ENCODE measurements at regions not wholly inside any gene's neighbourhood (a gene's known extent, or its start where the extent isn't known, plus 50 kb on each side); places are given as distances from the start of the nearest gene placed in this dataset.
"Not testable (repeated sequence)": the region's sequence is repeated elsewhere in the genome, so short reads cannot be mapped to it uniquely, and the experiment has no call there.

DNA sequence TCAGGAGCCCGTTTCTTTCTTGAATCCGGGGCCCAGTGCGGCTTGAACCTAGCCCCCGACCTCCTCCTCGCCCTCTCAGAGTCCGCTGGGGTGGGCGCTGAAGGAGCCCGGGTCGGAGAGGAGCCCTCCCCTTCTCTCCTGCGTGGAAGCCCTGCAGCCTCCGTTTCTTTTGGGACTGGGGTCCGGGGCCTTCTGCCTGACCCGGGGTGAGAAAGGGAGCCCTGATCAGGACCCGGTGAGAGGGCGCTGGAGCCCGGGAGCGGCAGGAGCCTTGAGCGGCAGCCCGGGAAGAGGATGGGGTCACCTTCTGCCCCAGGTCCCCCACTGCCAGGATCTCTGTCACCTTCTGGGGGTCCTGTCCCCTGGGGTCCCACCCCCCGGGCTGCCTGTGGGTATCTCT is 162.3 kb downstream of the ZNF33B start:
- POLR2A ChIA-PET, result no interaction called here
- Mint-ChIP-seq H3K4me1 (peaks cover 2 to 6% (median 3%) of the 10 kb centered on the region in 4 donors), H3K4me3 (peak overlapping the region in 2 of 10 donors; percentile 30 to 46), H3K27ac (no peak overlapping the region), H3K27me3 (peaks cover 27 to 76% (median 31%) of the 10 kb centered on the region in 5 donors), H3K36me3 (peaks cover 2 to 10% (median 3%) of the 10 kb centered on the region in 3 donors), H3K9me3 (peaks cover 0 to 10% (median 3%) of the 10 kb centered on the region in 9 donors)
- ATAC-seq (no peak), DNase-seq (no peak)

DNA sequence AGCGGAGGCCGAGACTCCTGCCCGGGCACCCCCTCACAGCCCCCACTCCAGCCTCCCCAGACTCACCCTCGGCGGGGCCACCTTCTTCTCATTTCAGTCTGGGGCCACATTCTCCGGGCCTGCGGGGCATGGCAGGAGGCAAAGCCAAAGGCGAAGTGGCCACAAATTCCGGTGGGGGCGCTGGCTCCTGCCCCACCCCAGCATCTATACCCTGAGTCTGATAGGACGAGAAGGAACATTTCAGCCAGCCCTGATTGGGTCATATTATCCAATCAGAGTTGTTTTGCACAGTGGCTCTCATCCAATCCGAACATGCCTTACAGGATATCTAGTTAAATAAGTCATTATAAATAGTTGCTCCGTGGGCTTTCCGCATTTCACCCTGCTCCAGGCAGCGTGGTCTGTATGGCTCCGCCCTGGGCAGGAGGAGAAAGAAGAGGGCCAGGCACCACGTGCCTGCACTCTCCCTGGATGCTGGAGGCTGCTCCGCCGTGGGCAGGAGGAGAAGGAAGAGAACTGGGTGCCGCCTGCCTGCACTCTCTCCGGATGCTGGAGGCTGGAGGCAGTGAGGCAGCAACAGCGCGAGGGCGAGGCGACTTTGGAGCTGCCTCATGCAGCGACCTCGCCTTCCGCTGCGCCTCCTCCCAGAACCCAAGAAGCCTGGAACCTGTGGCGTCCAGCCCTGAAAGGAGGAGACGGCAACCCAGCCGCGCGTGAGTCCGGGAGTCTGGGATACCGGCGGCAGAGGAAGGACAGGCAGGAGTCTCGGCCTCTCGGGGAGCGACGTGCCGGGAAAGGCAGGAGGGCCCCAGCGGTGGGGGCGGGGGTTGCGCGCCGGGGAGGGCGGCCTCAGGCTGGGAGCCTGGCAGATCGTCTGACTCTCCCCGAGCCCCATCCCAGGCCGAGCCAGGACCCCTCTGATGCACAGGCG is 162.9 kb downstream of the ZNF33B start:
- Mint-ChIP-seq H3K27me3 (peaks cover 27 to 82% (median 31%) of the 10 kb centered on the region in 5 donors), H3K9me3 (peaks cover 0 to 11% (median 3%) of the 10 kb centered on the region in 9 donors), H3K36me3 (peaks cover 2 to 10% (median 3%) of the 10 kb centered on the region in 3 donors), H3K27ac (no peak overlapping the region), H3K4me3 (peak overlapping the region in 6 of 10 donors; percentile 23 to 63 (median 53)), H3K4me1 (peaks cover 2 to 6% (median 3%) of the 10 kb centered on the region in 4 donors)
- DNase-seq (no peak), ATAC-seq (no peak)
- POLR2A ChIA-PET, result no interaction called here

DNA sequence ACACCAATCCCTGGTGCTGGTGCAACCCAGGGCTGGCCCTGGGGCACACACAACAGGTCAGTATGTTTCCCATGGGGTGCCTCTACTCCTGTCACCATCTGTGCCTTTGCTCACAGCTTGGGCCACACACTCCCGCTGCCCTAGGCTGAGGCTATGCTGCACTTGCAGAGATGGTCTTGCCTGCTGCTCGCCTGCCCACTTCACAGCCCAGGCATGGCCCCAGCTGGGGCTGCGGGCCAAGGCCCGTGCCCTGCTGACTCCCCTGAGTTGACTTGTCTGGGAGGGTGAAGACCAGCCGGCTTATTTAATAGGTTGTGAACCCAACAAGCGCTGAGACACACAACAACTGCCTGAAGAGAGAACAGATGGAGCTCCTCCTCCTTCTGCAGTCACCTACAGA is 184.1 kb downstream of the ZNF33B start:
- H3K4me3 Mint-ChIP-seq, result no peak overlapping the region
- DNase-seq, result no peak
- POLR2A ChIA-PET, result no interaction called here
- H3K4me1 Mint-ChIP-seq, result no peaks in the 10 kb centered on the region
- no peak for ATAC-seq
- H3K27me3 Mint-ChIP-seq, result peaks cover 2 to 19% (median 4%) of the 10 kb centered on the region in 5 donors
- H3K9me3 Mint-ChIP-seq, result peaks cover 0 to 39% (median 14%) of the 10 kb centered on the region in 9 donors
- peaks cover 0 to 15% (median 4%) of the 10 kb centered on the region in 3 donors for H3K36me3 Mint-ChIP-seq
- no peak overlapping the region for H3K27ac Mint-ChIP-seq

DNA sequence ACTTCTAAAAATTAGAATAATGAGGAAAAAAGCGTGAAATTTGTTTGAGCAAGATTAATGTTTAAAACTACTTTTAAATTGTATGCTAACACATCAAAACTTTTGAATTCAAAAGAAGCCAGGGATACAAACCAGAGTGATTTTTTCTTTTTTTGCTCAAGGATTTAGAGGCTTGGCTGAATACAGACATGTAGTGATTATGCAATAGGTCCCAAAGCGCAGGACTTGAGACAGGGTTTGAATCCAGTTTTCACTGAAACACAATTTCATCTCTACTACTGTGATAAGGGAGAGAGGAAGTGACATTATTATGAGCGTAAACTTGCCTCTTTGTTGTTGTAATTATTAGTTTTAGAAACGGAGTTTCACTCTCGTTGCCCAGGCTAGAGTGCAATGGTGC is 207.3 kb downstream of the ZNF33B start:
- Mint-ChIP-seq H3K4me3 (no peak overlapping the region), H3K27me3 (peaks cover 2 to 17% (median 11%) of the 10 kb centered on the region in 5 donors), H3K9me3 (peaks cover 0 to 14% (median 3%) of the 10 kb centered on the region in 9 donors), H3K36me3 (peaks cover 0 to 8% (median 0%) of the 10 kb centered on the region in 3 donors), H3K27ac (no peak overlapping the region), H3K4me1 (no peaks in the 10 kb centered on the region)
- POLR2A ChIA-PET, result no interaction called here
- ATAC-seq (no peak), DNase-seq (no peak)

DNA sequence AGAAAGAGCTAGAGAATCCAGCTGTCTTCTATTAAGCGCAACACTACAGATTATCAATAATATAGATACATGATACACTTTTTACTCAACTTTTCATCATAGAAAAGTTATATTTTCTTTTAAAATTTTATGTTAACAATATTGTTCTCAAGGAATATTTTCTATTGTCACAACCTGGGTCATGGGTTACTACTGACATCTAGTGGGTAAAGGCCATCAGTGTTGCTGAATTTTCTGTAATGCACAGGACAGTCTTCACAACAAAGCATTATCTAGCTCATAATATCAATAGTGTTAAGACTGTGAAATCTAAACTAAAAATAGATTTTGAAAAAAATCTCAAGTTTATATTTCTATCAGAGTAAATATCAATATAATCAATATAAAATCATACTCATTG is 209.8 kb downstream of the ZNF33B start:
- H3K27me3 Mint-ChIP-seq, result peaks cover 0 to 12% (median 7%) of the 10 kb centered on the region in 5 donors

DNA sequence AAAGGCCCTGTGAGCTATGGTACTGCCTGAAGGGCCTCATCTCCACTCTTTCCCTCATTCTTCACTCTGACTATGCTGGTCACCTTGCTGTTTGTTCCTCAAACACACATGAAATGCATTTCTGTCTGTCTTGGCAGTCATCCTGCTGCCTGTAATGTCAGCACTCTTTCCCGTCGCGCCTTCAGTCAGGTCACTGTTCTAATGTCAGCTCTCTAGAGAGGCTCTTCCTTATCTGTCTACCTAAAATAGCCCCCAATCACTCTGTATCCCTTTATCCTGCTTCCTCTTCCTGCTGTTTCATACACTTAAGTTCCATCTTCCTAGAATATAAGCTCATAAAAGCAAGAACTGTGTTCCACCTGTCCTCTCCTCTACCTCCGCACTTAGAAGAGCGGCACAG is 215.5 kb downstream of the ZNF33B start:
- Mint-ChIP-seq H3K4me3 (no peak overlapping the region), H3K9me3 (peaks cover 0 to 6% (median 0%) of the 10 kb centered on the region in 9 donors), H3K27me3 (peaks cover 3 to 30% (median 17%) of the 10 kb centered on the region in 5 donors), H3K4me1 (no peaks in the 10 kb centered on the region), H3K27ac (no peak overlapping the region), H3K36me3 (no peaks in the 10 kb centered on the region)
- POLR2A ChIA-PET, result no interaction called here
- no peak for DNase-seq
- no peak for ATAC-seq

More for the DNA sequence above, 209.8 kb downstream of the ZNF33B start:
- Mint-ChIP-seq H3K36me3 (peaks cover 0 to 4% (median 0%) of the 10 kb centered on the region in 3 donors), H3K9me3 (peaks cover 0 to 5% (median 0%) of the 10 kb centered on the region in 9 donors), H3K27ac (no peak overlapping the region), H3K4me1 (no peaks in the 10 kb centered on the region), H3K4me3 (no peak overlapping the region)
- POLR2A ChIA-PET, result no interaction called here
- DNase-seq (no peak), ATAC-seq (no peak)

DNA sequence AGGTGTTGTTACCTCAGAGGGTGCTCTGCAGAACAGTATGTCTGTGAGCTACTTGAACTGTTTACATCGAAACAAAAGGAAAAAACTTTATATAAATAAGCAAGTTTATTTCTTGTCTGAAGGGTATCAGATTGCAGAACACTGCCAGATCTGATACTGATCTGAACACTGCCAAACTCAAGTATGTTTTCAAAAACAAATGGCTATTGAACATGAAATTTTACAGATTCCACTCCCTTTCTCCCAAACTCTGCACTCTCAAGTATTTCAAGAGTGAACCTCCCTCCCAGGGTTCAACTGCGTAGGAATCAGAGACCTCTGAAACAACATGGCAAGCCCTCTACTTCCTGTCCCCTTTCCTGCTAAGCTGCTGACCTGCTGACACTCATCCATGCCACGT is 216.6 kb downstream of the ZNF33B start:
- no peak overlapping the region for H3K27ac Mint-ChIP-seq
- POLR2A ChIA-PET, result no interaction called here

DNA sequence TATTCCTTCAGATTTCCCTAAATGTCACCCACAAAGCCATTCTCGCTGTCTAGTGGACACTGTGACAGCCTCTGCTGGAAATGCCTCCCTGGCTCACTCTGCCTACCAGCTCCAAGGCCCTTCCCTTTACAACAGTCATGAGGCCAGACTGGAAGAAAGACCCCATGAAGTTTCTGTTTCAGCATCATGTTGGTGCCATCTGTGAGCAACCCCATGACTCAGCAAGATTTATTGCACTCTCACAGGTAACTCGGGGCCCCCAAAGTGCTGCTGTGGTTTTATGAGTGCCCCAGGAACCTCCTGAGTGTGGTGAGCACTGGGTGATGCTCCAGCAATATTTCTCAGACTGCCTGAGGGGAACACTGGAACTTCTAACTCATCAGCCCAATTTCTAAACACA is 218.6 kb downstream of the ZNF33B start:
- H3K9me3 Mint-ChIP-seq, result peaks cover 0 to 6% (median 0%) of the 10 kb centered on the region in 9 donors

More for the DNA sequence above, 216.6 kb downstream of the ZNF33B start:
- ATAC-seq (no peak), DNase-seq (no peak)
- Mint-ChIP-seq H3K36me3 (no peaks in the 10 kb centered on the region), H3K27me3 (peaks cover 3 to 30% (median 17%) of the 10 kb centered on the region in 5 donors), H3K4me1 (no peaks in the 10 kb centered on the region), H3K9me3 (peaks cover 0 to 6% (median 0%) of the 10 kb centered on the region in 9 donors), H3K4me3 (no peak overlapping the region)

DNA sequence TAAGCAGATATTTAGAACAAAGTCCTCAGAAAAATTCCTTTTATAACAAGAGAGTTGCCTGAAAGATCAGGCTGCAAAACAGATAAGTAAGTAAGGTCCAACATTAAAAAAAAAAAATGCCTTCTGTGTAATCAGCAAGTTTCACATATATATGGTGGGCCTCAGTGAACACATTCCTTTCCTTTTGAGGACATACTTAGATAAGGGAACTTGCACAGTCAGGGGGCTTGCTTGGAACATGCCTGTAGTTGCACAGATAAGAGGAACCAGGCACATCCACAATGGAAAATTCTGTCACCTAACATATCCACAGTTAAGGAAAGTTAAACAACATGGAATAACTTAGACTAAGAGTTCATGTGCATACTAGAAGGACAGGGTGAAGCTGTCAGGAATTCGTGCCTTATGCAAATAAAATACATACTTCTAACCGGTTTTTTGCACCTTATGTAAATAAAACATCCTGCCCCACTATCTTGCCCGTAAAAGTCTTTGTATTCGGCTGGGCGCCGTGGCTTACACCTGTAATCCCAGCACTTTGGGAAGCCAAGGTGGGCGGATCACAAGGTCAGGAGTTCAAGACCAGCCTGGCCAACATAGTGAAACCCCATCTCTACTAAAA is 257.3 kb downstream of the ZNF33B start:
- POLR2A ChIA-PET, result no interaction called here
- peaks cover 0 to 2% (median 0%) of the 10 kb centered on the region in 5 donors for H3K27me3 Mint-ChIP-seq
- H3K9me3 Mint-ChIP-seq, result peaks cover 6 to 33% (median 13%) of the 10 kb centered on the region in 9 donors
- DNase-seq (no peak), ATAC-seq (no peak)
- peaks cover 0 to 4% (median 0%) of the 10 kb centered on the region in 3 donors for H3K36me3 Mint-ChIP-seq
- no peaks in the 10 kb centered on the region for H3K4me1 Mint-ChIP-seq
- no peak overlapping the region for H3K27ac Mint-ChIP-seq
- no peak overlapping the region for H3K4me3 Mint-ChIP-seq

More for the DNA sequence above, 218.6 kb downstream of the ZNF33B start:
- ATAC-seq (no peak), DNase-seq (no peak)
- POLR2A ChIA-PET, result no interaction called here
- Mint-ChIP-seq H3K4me3 (no peak overlapping the region), H3K27ac (no peak overlapping the region), H3K36me3 (no peaks in the 10 kb centered on the region), H3K27me3 (peaks cover 3 to 30% (median 17%) of the 10 kb centered on the region in 5 donors), H3K4me1 (no peaks in the 10 kb centered on the region)

DNA sequence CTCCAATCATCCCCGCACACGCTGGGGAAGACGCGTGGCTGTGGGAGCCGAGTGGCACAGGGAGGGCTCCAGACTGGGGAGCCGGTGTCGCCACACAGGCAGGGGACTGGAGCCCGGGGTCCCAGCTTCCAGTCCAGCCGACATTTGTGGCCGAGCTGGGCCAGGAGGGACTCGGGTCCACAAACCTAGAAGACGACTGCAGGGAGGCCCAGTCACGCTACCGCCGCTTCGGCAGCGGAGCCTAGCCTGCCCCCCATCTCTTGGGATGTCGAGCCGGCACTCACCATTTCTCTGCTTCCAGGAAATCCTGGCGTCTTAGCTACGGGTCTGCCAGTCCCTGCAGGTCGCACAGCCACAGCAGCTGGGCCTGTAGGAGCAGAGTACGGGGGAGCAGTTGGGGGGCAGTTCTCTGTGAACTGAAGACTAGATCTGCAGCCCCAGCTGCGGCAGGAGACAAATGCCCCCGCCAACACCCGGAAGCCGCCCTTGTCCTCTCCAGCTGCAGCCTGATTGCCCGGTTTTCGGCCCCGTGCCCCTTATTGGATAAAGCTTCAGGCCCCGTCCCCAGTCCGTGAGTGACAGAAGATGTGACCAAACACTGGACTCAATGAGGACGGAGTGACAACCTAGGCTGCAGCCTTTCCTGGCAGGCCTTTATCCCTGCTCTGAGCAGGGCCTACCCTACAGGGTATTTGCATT is 270.7 kb downstream of the ZNF33B start:
- ATAC-seq, result no peak
- Mint-ChIP-seq H3K4me3 (peak overlapping the region in 6 of 10 donors; percentile 28 to 82 (median 46)), H3K27ac (no peak overlapping the region), H3K9me3 (peaks cover 9 to 59% (median 29%) of the 10 kb centered on the region in 9 donors), H3K36me3 (peaks cover 0 to 32% (median 3%) of the 10 kb centered on the region in 3 donors), H3K27me3 (peaks cover 5 to 17% (median 8%) of the 10 kb centered on the region in 5 donors), H3K4me1 (no peaks in the 10 kb centered on the region)
- DNase-seq, result peak in 3 of 10 donors; percentile 1 to 21 (median 10)
- POLR2A ChIA-PET, result no interaction called here

DNA sequence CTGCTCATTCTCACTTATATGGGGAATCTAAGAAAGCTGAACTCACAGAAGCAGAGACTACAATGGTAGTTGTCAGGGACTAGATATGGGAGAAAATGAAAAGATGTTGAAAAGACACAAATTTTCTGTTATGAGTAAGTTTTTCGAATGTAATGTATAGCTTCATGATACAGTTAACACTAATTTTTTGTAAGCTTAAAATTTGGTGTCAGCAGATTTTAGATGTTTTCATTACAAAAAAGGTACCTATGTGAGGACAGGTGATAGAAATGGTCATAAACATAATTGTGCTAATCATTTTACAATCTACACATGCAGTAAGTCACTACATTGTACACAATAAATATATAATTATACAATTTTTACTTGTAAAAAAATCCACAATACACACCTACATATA is 286.6 kb downstream of the ZNF33B start:
- Mint-ChIP-seq H3K4me3 (no peak overlapping the region), H3K4me1 (no peaks in the 10 kb centered on the region), H3K36me3 (peaks cover 0 to 3% (median 3%) of the 10 kb centered on the region in 3 donors), H3K27ac (no peak overlapping the region), H3K27me3 (no peaks in the 10 kb centered on the region), H3K9me3 (peaks cover 0 to 47% (median 21%) of the 10 kb centered on the region in 9 donors)
- POLR2A ChIA-PET, result no interaction called here
- ATAC-seq (no peak), DNase-seq (no peak)

DNA sequence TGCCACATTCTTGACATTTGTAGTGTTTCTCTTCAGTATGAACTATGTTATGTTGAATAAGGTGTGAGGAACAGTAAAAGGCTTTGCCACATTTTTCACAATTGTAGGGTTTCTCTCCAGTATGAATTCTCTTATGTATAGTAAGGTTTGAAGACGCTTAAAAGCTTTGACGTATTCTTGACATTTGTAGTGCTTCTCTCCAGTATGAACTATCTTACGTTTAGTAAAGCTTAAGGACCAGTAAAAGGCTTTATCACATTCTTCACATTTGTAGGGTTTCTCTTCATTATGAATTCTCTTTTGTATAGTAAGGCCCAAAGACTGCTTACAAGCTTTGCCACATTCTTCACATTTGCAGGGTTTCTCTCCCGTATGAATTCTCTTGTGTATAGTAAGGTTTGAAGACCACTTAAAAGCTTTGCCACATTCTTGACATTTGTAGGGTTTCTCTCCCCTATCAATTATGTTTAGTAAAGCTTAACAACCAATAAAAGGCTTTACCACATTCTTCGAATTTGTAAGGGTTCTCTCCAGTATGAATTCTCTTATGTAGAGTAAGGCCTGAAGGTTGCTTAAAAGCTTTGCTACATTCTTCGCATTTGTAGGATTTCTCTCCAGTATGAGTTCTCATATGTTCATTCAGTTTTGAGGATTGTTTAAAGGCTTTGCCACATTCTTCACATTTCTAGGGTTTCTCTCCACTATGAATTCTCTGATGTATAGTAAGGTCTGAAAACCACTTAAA is 301.6 kb downstream of the ZNF33B start:
- ATAC-seq, POLR2A ChIA-PET, H3K27me3 Mint-ChIP-seq, H3K4me3 Mint-ChIP-seq, H3K4me1 Mint-ChIP-seq, H3K27ac Mint-ChIP-seq, DNase-seq: not testable (repeated sequence)
- H3K9me3 Mint-ChIP-seq, result peaks cover 13 to 86% (median 43%) of the 10 kb centered on the region in 9 donors
- peaks cover 0 to 33% (median 8%) of the 10 kb centered on the region in 3 donors for H3K36me3 Mint-ChIP-seq

Data from naive thymus-derived CD8-positive, alpha-beta T cell (primary cell).